Tibial artery (tissue), 4 donors: ENCODE measurements at regions not wholly inside any gene's neighbourhood (a gene's known extent, or its start where the extent isn't known, plus 50 kb on each side); places are given as distances from the start of the nearest gene placed in this dataset.

ENCODE experiments used
- DNase-seq, 2 donors: peaks; one replicate each; pipeline ENCODE4 v3.0.0-alpha.2; 2019
- H3K27ac ChIP-seq, 2 donors: fragments of 200-600 bp; sonication (generic) in 1 of 2; 1 replicate in 1 of 2; 2 replicates in 1 of 2; pipeline ENCODE4 v1.5.1; 2018 to 2019; ENCODE audit warnings: mild to moderate bottlenecking in 1 of 2
- H3K27me3 ChIP-seq, 2 donors: fragments of 200-600 bp; sonication (generic) in 1 of 2; one replicate each; pipeline versions ENCODE4 v1.5.1 to v1.6.0; 2016 to 2019
- H3K36me3 ChIP-seq, 3 donors: fragments of 200-600 bp; sonication (generic) in 2 of 3; one replicate each; pipeline ENCODE4 v1.5.1; 2016 to 2019; ENCODE audit warnings: mild to moderate bottlenecking in 2 of 3
- H3K4me1 ChIP-seq, 4 donors: fragments of 200-600 bp; sonication (generic) in 2 of 4; 1 replicate in 3 of 4; 2 replicates in 1 of 4; pipeline ENCODE4 v1.5.1; 2016 to 2019
- H3K4me3 ChIP-seq, 2 donors: fragments of 200-600 bp; sonication (generic) in 1 of 2; 1 replicate in 1 of 2; 2 replicates in 1 of 2; pipeline ENCODE4 v1.5.1; 2018 to 2019; ENCODE audit warnings: mild to moderate bottlenecking in 2 of 2
- H3K9me3 ChIP-seq, 3 donors: fragments of 200-600 bp; sonication (generic) in 1 of 3; one replicate each; pipeline ENCODE4 v1.5.1; 2016 to 2019
- CTCF ChIP-seq, 2 experiments: fragments of 200-600 bp in 1 of 2; fragments of 450-650 bp in 1 of 2; IDR thresholded peaks; one replicate each; pipeline ENCODE4 v1.5.1; 2017 to 2019; ENCODE audit warnings: antibody characterized with exemption in 2 of 2, mild to moderate bottlenecking in 1 of 2, moderate library complexity in 1 of 2
- intact Hi-C: fragments of 100-400 bp; cut with DNase I; formaldehyde crosslinking; loops from one replicate; pipeline ENCODE4 v1.15.0; 2023; ENCODE audit warnings: low total_unique reads

DNA sequence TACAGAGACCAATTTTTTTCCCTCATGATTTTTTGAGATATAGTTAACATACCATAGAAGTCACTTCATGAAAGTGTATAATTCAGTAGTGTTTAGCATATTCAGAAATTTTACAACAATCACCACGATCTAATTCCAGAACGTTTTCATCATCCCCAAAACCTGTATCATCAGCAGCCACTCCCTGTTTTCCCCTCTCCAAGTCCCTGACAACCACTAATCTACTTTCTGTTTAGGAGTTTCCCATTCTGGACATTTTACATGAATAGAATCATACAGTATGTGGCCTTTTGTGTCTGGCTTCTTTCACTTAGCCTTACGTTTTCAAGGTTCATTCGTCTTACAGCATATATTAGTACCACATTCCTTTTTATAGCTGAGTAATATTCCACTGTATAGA is 204.2 kb upstream of the PLD5 start:
- Histone ChIP-seq H3K27me3 (no peaks in the 10 kb centered on the region), H3K4me3 (no peak overlapping the region), H3K4me1 (no peaks in the 10 kb centered on the region), H3K36me3 (no peaks in the 10 kb centered on the region), H3K9me3 (no peaks in the 10 kb centered on the region), H3K27ac (no peak overlapping the region)
- intact Hi-C loops, result no loop called here
- no peak for TF ChIP-seq CTCF (IDR thresholded peaks at IDR 0.05)
- DNase-seq, result no peak

DNA sequence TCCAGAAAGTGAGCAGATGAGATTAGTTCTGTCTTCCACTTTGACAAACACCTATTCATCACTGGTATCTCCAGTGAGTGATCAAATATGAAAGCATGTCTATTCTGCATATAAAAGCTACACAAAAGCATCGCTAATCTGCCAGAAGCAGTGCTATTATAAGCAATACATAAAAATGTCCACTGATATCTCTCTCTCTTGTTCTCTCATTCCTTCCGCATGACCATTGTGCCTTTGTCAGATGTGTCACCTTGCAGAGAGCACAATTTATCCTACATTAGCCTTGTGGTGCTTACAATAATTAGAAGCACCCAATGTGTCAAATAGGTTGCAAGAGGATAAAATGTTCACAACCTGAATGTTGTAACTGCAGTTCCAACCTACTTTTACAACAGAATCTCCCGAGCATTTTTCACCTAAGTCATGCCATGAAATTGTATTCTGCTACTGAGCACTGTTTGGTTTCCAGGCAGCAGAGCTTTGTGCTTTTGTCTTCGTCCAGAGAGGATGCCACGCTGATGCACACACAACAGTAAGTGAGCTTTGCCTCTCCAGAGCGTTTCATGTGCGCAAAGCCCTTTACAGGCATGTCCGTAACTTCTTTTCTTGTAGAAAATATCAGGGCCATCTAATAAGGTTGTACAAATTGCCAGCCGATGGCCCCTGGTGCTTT is 198.7 kb upstream of the PLD5 start:
- peaks cover 0 to 2% (median 0%) of the 10 kb centered on the region in 3 donors for H3K9me3 ChIP-seq
- intact Hi-C loops, result no loop called here
- no peaks in the 10 kb centered on the region for H3K36me3 ChIP-seq
- no peak overlapping the region for H3K4me3 ChIP-seq
- H3K27ac ChIP-seq, result no peak overlapping the region
- TF ChIP-seq CTCF (IDR thresholded peaks at IDR 0.05), result no peak
- H3K4me1 ChIP-seq, result no peaks in the 10 kb centered on the region
- no peaks in the 10 kb centered on the region for H3K27me3 ChIP-seq
- no peak for DNase-seq

DNA sequence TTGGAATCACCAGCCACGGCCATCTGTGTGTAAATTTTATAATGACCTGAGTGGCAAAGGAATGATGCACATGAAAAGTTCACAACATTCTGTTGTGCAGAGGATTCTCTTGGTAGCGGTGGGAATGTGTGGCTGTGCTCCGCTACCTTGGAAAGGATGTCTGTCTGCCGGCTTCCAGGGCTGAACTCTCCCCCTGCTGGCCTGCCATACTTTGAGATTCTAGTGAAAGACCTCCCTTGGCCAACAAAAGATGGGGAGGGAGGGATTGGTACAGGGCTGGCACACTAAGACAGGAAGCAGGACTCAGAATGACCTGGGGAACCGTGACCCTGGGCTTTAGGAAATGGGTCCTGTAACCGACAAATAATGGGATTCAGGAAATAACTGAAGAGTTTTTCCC is 194.5 kb upstream of the PLD5 start:
- Histone ChIP-seq H3K27me3 (no peaks in the 10 kb centered on the region), H3K9me3 (peaks cover 0 to 2% (median 0%) of the 10 kb centered on the region in 3 donors), H3K4me1 (no peaks in the 10 kb centered on the region), H3K4me3 (no peak overlapping the region), H3K27ac (no peak overlapping the region), H3K36me3 (no peaks in the 10 kb centered on the region)
- DNase-seq, result no peak
- intact Hi-C loops, result no loop called here
- no peak for TF ChIP-seq CTCF (IDR thresholded peaks at IDR 0.05)

- no peaks in the 10 kb centered on the region for H3K27me3 ChIP-seq
- H3K9me3 ChIP-seq, result no peaks in the 10 kb centered on the region
- no peak overlapping the region for H3K4me3 ChIP-seq
- H3K4me1 ChIP-seq, result no peaks in the 10 kb centered on the region
- no peak for DNase-seq
- no peaks in the 10 kb centered on the region for H3K36me3 ChIP-seq
- TF ChIP-seq CTCF (IDR thresholded peaks at IDR 0.05), result no peak
- intact Hi-C loops, result no loop called here
- no peak overlapping the region for H3K27ac ChIP-seq
Measured at GRCh38 chr1:242712248-242712647, 187.8 kb upstream of the PLD5 start.

GRCh38 chr1:242710847-242711246 is 186.3 kb upstream of the PLD5 start:
- no peak for DNase-seq
- H3K4me1 ChIP-seq, result no peaks in the 10 kb centered on the region
- TF ChIP-seq CTCF (IDR thresholded peaks at IDR 0.05), result no peak
- no peak overlapping the region for H3K4me3 ChIP-seq
- H3K27me3 ChIP-seq, result no peaks in the 10 kb centered on the region
- no peak overlapping the region for H3K27ac ChIP-seq
- intact Hi-C loops, result no loop called here
- H3K9me3 ChIP-seq, result no peaks in the 10 kb centered on the region
- no peaks in the 10 kb centered on the region for H3K36me3 ChIP-seq

GRCh38 chr1:242710286-242710685 is 185.8 kb upstream of the PLD5 start:
- no peak for TF ChIP-seq CTCF (IDR thresholded peaks at IDR 0.05)
- Histone ChIP-seq H3K27ac (no peak overlapping the region), H3K36me3 (no peaks in the 10 kb centered on the region), H3K4me3 (no peak overlapping the region), H3K27me3 (no peaks in the 10 kb centered on the region), H3K4me1 (no peaks in the 10 kb centered on the region), H3K9me3 (no peaks in the 10 kb centered on the region)
- DNase-seq, result no peak
- intact Hi-C loops, result no loop called here
